ENCODE measurements at regions not wholly inside any gene's neighbourhood (a gene's known extent, or its start where the extent isn't known, plus 50 kb on each side); places are given as distances from the start of the nearest gene placed in this dataset.

- H3F3A ChIP-seq (replicated peaks; ENCODE audit: low read depth): no peaks in the 10 kb centered on the region
- H3K4me3 Mint-ChIP-seq: no peak overlapping the region
- H3K36me3 ChIP-seq (ENCODE audit: insufficient read depth): no peaks in the 10 kb centered on the region
- H4K20me1 ChIP-seq (replicated peaks; ENCODE audit: insufficient read depth): no peaks in the 10 kb centered on the region
- no peaks in the 10 kb centered on the region for H3K79me2 ChIP-seq (replicated peaks; ENCODE audit: insufficient read depth)
- H3K4me1 ChIP-seq (ENCODE audit: insufficient read depth): peaks cover 6% of the 10 kb centered on the region; the same call in 1 of the 2 replicates
- peaks cover 6% of the 10 kb centered on the region; the same call in 2 of the 3 replicates for H3K4me1 Mint-ChIP-seq
- peak overlapping the region; percentile 88 for H2AFZ ChIP-seq
- no peaks in the 10 kb centered on the region for H3K36me3 Mint-ChIP-seq (ENCODE audit: low read depth)
- H3K27me3 ChIP-seq (ENCODE audit: insufficient read depth): no peaks in the 10 kb centered on the region
- H3K27ac Mint-ChIP-seq: no peak overlapping the region
- DNase-seq (ENCODE audit: low spot score): no peak
- H3K9me3 Mint-ChIP-seq: no peaks in the 10 kb centered on the region
- H3K9me2 ChIP-seq (ENCODE audit: insufficient read depth): peaks cover 3% of the 10 kb centered on the region
- no peak for TF ChIP-seq ZNF331 (CRISPR knock-in tag; IDR thresholded peaks at IDR 0.05; ENCODE audit: low read depth)
- no peak for TF ChIP-seq CREB1 (CRISPR knock-in tag; IDR thresholded peaks at IDR 0.05; ENCODE audit: low read depth)
- no peak for TF ChIP-seq NANOG (IDR thresholded peaks at IDR 0.05; ENCODE audit: borderline replicate concordance)
- TF ChIP-seq EZH2phosphoT487 (IDR thresholded peaks at IDR 0.05; ENCODE audit: unreplicated experiment): no peak
- no peak overlapping the region for H3K4me2 ChIP-seq
- H3K4me3 ChIP-seq: no peak overlapping the region
- H3K27me3 Mint-ChIP-seq (ENCODE audit: insufficient read depth, low read depth, poor library complexity): peaks cover 2% of the 10 kb centered on the region
- H3K27ac ChIP-seq (ENCODE audit: low read depth): no peak overlapping the region
- no peak for ATAC-seq
These were observed 191.7 kb upstream of the GBE1 start for GRCh38 chr3:81953111-81953510.

DNA sequence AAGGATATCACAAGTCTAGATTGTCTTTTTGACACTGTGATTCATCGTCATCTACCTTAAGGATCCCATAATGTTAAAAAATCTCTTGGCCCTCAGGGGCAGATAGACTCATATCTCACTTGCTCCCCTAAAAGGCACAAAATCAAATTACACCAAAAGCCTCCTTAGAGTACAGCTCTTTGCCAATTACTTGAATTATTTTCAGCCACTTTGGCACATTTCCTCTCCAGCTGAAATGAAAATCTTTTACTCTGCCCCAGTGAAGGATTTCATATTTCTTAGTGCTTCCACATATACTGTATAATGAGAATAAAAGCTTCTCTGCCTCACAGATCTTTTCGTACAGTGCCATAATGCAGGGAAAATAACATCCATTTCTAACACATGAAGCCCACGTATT, 190.7 kb upstream of the GBE1 start:
- Histone ChIP-seq H3K4me2 (no peak overlapping the region), H3K36me3 (ENCODE audit: insufficient read depth) (no peaks in the 10 kb centered on the region), H3K4me3 (no peak overlapping the region), H3K9me2 (ENCODE audit: insufficient read depth) (peaks cover 11% of the 10 kb centered on the region), H3K27ac (ENCODE audit: low read depth) (no peak overlapping the region), H3K4me1 (ENCODE audit: insufficient read depth) (peaks cover 6% of the 10 kb centered on the region; the same call in 1 of the 2 replicates), H2AFZ (no peak overlapping the region), H3K79me2 (replicated peaks; ENCODE audit: insufficient read depth) (no peaks in the 10 kb centered on the region), H3F3A (replicated peaks; ENCODE audit: low read depth) (no peaks in the 10 kb centered on the region), H3K27me3 (ENCODE audit: insufficient read depth) (no peaks in the 10 kb centered on the region), H4K20me1 (replicated peaks; ENCODE audit: insufficient read depth) (no peaks in the 10 kb centered on the region)
- Mint-ChIP-seq H3K27ac (no peak overlapping the region), H3K9me3 (no peaks in the 10 kb centered on the region), H3K27me3 (ENCODE audit: insufficient read depth, low read depth, poor library complexity) (peaks cover 2% of the 10 kb centered on the region), H3K4me1 (peaks cover 6% of the 10 kb centered on the region; the same call in 2 of the 3 replicates), H3K4me3 (no peak overlapping the region), H3K36me3 (ENCODE audit: low read depth) (no peaks in the 10 kb centered on the region)
- no peak for TF ChIP-seq ZNF114 (CRISPR knock-in tag; IDR thresholded peaks at IDR 0.05)
- TF ChIP-seq, protein P1, sequence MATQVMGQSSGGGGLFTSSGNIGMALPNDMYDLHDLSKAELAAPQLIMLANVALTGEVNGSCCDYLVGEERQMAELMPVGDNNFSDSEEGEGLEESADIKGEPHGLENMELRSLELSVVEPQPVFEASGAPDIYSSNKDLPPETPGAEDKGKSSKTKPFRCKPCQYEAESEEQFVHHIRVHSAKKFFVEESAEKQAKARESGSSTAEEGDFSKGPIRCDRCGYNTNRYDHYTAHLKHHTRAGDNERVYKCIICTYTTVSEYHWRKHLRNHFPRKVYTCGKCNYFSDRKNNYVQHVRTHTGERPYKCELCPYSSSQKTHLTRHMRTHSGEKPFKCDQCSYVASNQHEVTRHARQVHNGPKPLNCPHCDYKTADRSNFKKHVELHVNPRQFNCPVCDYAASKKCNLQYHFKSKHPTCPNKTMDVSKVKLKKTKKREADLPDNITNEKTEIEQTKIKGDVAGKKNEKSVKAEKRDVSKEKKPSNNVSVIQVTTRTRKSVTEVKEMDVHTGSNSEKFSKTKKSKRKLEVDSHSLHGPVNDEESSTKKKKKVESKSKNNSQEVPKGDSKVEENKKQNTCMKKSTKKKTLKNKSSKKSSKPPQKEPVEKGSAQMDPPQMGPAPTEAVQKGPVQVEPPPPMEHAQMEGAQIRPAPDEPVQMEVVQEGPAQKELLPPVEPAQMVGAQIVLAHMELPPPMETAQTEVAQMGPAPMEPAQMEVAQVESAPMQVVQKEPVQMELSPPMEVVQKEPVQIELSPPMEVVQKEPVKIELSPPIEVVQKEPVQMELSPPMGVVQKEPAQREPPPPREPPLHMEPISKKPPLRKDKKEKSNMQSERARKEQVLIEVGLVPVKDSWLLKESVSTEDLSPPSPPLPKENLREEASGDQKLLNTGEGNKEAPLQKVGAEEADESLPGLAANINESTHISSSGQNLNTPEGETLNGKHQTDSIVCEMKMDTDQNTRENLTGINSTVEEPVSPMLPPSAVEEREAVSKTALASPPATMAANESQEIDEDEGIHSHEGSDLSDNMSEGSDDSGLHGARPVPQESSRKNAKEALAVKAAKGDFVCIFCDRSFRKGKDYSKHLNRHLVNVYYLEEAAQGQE (IDR thresholded peaks at IDR 0.05; ENCODE audit: unreplicated experiment): no peak
- TF ChIP-seq, protein P2, sequence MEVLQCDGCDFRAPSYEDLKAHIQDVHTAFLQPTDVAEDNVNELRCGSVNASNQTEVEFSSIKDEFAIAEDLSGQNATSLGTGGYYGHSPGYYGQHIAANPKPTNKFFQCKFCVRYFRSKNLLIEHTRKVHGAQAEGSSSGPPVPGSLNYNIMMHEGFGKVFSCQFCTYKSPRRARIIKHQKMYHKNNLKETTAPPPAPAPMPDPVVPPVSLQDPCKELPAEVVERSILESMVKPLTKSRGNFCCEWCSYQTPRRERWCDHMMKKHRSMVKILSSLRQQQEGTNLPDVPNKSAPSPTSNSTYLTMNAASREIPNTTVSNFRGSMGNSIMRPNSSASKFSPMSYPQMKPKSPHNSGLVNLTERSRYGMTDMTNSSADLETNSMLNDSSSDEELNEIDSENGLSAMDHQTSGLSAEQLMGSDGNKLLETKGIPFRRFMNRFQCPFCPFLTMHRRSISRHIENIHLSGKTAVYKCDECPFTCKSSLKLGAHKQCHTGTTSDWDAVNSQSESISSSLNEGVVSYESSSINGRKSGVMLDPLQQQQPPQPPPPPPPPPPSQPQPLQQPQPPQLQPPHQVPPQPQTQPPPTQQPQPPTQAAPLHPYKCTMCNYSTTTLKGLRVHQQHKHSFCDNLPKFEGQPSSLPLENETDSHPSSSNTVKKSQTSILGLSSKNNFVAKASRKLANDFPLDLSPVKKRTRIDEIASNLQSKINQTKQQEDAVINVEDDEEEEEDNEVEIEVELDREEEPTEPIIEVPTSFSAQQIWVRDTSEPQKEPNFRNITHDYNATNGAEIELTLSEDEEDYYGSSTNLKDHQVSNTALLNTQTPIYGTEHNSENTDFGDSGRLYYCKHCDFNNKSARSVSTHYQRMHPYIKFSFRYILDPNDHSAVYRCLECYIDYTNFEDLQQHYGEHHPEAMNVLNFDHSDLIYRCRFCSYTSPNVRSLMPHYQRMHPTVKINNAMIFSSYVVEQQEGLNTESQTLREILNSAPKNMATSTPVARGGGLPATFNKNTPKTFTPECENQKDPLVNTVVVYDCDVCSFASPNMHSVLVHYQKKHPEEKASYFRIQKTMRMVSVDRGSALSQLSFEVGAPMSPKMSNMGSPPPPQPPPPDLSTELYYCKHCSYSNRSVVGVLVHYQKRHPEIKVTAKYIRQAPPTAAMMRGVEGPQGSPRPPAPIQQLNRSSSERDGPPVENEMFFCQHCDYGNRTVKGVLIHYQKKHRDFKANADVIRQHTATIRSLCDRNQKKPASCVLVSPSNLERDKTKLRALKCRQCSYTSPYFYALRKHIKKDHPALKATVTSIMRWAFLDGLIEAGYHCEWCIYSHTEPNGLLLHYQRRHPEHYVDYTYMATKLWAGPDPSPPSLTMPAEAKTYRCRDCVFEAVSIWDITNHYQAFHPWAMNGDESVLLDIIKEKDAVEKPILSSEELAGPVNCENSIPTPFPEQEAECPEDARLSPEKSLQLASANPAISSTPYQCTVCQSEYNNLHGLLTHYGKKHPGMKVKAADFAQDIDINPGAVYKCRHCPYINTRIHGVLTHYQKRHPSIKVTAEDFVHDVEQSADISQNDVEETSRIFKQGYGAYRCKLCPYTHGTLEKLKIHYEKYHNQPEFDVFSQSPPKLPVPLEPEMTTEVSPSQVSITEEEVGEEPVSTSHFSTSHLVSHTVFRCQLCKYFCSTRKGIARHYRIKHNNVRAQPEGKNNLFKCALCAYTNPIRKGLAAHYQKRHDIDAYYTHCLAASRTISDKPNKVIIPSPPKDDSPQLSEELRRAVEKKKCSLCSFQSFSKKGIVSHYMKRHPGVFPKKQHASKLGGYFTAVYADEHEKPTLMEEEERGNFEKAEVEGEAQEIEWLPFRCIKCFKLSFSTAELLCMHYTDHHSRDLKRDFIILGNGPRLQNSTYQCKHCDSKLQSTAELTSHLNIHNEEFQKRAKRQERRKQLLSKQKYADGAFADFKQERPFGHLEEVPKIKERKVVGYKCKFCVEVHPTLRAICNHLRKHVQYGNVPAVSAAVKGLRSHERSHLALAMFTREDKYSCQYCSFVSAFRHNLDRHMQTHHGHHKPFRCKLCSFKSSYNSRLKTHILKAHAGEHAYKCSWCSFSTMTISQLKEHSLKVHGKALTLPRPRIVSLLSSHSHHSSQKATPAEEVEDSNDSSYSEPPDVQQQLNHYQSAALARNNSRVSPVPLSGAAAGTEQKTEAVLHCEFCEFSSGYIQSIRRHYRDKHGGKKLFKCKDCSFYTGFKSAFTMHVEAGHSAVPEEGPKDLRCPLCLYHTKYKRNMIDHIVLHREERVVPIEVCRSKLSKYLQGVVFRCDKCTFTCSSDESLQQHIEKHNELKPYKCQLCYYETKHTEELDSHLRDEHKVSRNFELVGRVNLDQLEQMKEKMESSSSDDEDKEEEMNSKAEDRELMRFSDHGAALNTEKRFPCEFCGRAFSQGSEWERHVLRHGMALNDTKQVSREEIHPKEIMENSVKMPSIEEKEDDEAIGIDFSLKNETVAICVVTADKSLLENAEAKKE (CRISPR knock-in tag; IDR thresholded peaks at IDR 0.05): no peak
- no peak for TF ChIP-seq POLR2AphosphoS5 (IDR thresholded peaks at IDR 0.05; ENCODE audit: low read depth)
- no peak; a peak in 1 of 4 replicates for TF ChIP-seq CTCF (conservative IDR thresholded peaks at IDR 0.05; ENCODE audit: low read depth in 2 of 2)
- DNase-seq (ENCODE audit: low spot score) (no peak), ATAC-seq (no peak)
